GM18499 (cell line): ENCODE measurements at regions not wholly inside any gene's neighbourhood (a gene's known extent, or its start where the extent isn't known, plus 50 kb on each side); places are given as distances from the start of the nearest gene placed in this dataset.

Source experiments
- ATAC-seq: cut with Tn5 transposase; IDR thresholded peaks from one replicate; pipeline ENCODE4 v1.9.1; 2021; ENCODE audit warnings: moderate number of reproducible peaks; ENCODE audit not compliant: insufficient read depth, unreplicated experiment

DNA sequence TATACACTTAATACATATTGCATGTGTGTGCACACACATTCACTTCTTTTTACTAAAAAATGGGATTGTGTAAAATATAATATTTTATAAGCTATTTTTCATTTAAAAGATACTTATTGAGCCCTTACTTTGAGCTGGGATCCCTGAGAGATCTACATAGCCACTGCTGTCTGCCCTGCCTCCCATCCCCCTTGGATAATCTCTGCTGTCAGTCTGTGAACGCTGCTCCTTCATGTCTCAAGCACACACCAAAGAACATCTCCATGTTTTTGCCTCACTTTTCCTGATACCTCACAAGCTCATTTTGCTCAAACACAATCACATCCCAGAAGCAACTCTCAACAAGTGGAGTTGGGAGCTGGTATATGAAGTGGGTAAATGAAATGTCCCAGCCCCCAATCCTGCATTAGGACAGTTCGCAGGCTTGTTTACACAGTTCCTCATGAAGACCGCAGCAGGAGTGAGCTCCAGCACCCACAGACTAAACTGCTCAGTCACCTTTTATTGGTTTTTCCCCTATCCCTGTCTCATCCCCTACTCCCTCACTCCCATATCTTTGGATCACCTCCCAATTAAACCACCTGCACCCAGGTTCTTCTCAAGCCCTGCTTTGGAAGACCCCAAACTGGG is 108.3 kb upstream of the FRY start:
- no peak for ATAC-seq

GRCh38 chr13:31925079-31925478 is 106.5 kb upstream of the FRY start:
- no peak for ATAC-seq

GRCh38 chr13:31927219-31927653 is 104.3 kb upstream of the FRY start:
- no peak for ATAC-seq

DNA sequence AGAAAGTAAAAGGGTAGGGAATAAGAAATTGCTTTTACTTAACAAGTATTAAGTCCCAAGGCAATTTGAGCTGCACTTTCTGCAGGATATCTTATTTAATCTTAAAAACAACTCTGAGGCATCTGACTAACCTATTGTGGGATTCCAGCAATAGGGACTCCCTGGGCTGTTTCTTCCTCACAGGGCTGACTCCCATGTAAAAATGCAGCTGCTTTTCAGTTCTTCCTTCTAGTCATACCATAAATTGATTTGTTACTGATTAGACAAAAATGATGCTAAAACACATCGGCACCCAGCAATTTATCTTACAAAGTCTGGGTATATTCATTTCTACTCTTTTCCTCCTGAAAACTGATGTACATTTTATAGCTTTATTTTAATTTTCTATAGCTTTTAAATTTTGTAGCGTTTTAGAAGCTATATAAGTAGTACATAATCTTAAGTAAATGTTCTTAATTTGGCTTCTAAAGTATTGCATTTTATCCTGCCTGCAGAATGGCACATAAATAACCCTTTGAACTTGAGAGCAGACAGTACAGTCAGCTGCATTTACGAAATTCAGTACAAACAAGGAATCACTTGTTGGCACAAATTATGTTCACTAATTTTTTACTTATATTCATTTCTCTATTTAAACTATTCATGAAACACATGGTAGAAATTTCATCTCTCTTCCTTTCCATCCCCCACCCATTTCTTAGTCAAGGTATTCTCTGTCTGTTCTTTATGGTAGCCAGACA is 102.4 kb upstream of the FRY start:
- ATAC-seq = no peak

DNA sequence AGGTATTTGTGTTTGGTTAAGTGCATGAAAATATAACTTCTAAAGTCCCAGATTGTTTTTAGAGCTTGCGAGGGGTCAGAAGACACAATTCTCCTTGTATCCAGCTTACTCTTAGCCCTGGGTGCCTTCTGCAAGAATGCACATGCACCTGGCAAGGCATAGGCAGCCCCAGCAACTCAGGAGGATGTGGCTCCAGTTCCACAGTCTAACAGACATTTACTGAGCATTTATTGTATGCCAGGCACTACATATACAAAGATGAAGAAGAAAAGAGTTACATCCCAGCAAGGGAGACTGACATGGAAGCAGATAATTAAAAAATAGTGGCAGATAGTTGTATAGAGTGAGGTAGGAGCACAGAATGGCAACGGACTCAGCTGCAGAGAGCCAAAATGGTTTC is 101.1 kb upstream of the FRY start:
- no peak for ATAC-seq

DNA sequence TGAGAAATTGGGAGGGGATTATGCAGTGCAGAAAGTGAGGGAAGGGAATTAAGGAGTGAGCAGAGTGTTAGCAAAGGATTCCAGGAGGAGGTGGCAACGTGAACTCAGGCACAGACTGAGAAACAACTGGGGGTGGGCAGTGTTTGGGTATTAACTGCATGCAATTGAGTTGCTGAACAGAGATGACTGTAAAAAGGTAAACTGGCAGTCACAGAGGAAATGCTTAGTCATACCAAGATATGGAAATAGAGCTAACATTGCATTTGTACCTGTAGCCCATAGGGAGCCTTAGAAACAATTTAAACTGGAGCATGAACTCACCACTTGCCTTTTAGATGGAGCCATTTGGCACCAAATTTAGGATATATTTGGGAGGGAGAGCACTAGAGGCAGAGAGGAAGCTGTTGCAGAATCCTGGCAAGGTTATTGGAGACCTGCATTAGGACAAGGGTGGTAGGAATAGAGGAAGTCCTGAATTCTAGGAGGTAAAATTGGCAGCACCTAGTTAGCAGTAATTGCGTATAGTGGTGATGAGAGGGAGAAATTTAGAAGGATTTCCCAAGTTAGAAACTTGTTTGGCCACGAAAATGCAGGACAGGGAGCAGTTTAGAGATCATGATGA is 100.6 kb upstream of the FRY start:
- ATAC-seq = peak; percentile 100

DNA sequence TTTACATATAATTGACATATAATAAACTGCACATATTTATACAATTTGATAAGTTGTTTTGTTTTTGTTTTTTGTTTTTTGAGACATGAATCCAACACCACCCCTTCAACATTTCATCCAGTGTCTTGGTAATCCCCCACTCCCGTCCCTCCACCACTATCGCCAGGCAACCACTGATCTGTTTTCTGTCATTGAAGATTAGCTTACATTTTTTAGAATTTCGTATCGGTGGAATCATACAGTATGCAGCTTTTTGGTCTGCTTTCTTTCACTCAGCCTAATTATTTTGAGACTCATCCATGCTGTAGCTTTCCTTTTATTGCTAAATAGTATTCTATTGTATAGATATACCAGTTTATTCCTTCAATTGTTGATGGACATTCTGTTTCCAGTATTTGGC is 94.1 kb upstream of the FRY start:
- ATAC-seq = no peak

DNA sequence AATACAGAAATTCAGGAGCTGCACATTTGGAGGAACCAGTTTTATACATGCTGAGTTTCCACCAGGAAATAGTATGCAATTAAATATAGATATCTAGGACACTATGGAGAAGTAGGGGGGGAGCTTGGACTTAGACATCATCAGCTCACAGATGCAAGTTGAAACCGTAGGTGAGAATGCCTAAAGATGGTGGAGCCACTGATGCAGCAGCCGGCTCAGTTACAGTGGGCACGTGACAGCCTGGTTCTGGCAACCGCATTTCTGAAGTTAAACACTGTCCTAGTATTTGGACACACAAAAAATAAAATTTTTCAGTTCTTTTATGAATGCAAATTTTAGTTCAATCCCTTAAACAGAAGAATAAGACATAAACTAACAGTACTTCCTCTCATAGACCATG is 91.5 kb upstream of the FRY start:
- no peak for ATAC-seq

DNA sequence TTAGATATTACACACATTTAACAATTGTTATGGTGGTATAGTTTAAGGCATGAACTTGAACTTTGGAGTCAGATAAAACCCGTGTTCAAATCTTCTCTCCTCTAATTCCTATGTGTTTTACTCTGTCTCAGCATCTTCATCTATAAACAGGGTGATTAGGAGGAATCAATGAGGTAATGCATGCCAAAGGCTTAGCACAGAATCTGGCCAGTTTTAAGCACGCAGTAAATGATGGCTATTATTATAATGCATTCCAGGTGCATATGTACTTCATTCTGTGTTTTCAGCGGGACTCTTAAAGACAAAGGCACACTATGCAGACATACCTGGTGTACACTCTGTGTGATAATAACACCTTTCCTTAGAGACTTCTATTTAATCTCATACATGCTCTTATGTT is 88.0 kb upstream of the FRY start:
- no peak for ATAC-seq

GRCh38 chr13:31944262-31945160 is 87.1 kb upstream of the FRY start:
- ATAC-seq = no peak

DNA sequence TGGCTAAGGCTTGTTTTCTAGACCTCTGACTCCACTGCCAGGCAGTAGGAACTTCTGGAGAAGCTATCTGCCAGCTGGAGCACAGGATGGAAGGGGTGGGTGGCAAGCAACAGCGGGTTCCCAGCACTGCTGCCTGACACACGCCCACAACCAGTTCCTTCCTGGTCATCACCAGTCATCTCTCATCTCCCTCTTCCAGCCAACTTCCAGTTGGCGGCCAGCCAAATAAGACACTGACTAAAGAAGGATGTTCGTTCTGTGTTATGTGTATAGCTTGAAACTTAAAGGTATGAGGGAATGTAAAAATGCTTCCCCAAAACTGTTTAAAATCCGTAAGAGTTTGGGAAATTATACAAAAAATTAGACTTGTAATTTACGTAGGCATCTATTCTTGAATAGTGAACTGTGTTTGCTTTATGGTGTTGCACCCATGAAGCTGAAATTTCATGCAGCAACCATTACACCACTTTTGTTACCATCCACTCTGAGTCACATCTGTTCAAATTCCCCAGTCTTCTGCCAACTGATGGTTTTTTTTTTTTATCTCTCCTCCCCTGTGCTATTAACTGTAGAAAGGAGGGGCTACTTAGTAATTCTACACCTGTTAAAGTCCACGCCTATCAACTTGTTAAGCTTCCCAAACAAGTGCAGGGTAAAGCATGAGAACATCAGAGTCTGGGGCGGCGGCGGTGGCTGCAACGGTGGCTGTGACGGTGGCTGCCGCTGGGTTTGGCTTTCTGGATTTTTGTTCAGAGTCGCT is 86.2 kb upstream of the FRY start:
- ATAC-seq = no peak

DNA sequence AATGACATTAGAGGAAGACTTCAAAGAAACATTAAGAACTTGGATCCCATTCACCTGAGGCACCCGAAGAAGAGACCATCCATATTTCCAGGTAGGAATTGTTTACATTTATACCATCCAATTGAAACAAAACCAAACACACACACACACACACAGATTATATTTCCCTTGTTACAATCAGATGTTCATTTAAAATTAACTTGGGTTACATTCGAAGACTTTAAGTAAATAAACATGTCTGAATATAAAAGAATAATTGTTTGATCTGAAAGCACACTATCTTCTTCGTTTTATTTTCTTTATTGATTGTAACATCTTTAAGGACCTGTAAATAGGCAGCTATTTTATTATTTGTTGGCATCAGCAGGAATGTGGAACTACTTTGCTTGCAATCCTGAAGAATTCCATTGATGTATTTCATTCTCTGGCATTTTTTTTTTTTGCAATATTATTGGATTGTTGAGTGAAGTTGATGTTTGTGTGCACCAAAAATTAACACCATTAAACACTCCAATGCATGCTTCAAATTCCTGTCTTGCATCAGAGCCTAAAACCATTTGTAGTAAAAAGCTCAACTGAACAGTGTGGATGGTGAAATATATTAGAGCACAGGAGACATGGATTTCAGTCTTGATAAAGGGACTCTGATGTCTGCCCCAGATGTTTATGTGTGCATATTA is 85.3 kb upstream of the FRY start:
- ATAC-seq = no peak

DNA sequence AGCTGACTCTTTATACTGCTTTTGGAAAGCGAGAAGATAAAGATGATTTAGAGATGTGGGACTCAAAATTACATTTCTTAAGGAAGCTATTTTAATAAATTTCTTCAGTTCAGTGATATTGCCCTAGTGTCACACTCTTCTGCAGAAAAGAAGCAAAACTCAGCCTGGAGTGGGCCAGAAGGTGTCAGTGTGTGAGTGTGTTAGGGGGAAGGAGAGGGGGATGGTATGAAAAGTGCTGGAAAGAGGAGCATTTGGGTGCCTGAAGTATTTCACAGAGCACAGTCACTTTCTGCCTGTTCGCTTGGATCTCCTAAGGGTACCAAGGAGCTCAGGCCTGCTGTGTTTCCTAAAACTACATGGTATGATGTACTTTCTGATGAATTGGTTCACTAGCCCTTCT is 84.5 kb upstream of the FRY start:
- ATAC-seq = no peak

DNA sequence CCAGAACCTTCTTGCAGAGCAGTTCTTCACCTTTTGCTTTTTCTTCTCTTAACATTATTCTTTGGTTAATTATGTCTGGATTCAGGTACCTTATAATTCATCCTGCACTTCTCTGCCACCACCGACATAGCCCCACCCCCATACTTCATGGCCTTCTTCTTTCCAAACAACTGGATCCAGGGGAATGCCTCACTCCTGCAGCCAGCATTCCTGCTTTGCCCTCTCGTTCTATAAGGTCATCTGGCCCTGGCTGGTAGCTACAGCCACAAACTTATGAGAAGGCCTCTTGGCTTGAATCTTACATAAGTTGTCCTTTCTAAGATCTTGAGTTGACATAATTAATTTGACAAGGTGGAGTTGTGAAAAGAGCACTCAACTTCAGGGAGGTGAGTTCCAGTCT is 84.1 kb upstream of the FRY start:
- ATAC-seq = no peak

- ATAC-seq = no peak
Measured at GRCh38 chr13:31949486-31949885, 82.1 kb upstream of the FRY start.

DNA sequence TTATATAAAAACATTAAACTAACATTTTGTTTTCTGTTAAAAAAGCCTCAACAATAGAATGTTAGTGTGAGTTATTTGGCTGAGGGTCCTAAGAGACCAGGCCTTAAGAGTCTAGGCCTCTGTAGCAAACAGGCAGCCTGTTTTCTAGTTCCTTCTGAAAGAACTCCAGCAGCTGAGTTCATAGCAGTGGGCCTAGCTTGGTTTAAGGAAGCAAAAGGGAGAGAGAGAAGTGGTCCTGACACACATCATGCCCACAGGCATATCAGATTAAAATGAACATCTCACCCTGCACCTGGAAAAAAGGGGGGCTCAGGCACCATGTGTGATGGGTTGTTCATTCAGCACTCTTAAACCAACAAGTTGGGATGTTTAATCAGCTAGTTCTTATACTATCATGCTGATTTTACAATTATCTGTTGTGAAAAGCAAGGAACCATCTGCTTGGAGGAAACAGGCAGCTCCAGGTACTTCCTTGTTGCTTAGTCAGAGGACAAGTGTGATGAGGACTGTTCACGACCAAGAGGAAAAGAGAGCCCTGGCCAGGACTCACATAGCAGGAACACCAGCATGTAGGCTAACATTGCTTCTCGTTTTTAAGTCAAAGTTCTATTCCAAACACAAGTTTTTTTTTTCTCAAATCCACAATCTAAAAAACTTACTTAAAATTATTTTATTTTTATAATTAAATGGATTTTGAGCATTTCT is 81.3 kb upstream of the FRY start:
- no peak for ATAC-seq

GRCh38 chr13:31951215-31951678 is 80.3 kb upstream of the FRY start:
- ATAC-seq = peak; percentile 94

- ATAC-seq = no peak
Measured at GRCh38 chr13:31952641-31953380, 78.8 kb upstream of the FRY start.
